ENCODE measurements at regions not wholly inside any gene's neighbourhood (a gene's known extent, or its start where the extent isn't known, plus 50 kb on each side); places are given as distances from the start of the nearest gene placed in this dataset.

- TF ChIP-seq FOXA1 (IDR thresholded peaks at IDR 0.05) (no peak), REST (IDR thresholded peaks at IDR 0.05) (no peak), CTCF (IDR thresholded peaks at IDR 0.05; ENCODE audit: low read depth, low read length, missing input control) (no peak), ZBTB33 (IDR thresholded peaks at IDR 0.05) (no peak)
Measured at GRCh38 chr4:11650801-11651596, 222.3 kb upstream of the HS3ST1 start.
